ENCODE measurements at regions not wholly inside any gene's neighbourhood (a gene's known extent, or its start where the extent isn't known, plus 50 kb on each side); places are given as distances from the start of the nearest gene placed in this dataset.

DNA sequence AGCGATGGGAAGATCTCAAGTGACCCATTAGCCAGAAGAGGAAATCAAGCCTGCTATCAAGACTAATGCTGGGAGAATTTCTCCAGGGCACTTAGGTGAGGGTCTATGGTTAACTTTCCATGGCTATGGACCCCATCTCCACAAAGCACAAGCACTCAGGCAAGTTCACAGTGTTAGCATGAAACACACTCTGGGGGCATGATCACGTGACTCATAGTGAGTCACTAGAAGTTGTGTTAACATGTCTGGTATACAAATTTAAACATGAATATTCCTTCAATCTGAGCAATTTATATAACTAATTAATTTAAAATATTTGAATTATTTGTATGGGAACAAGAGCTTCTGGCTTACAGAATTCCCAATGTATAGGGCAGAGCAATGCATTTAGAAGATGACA, 131.8 kb downstream of the FAM204A start:
- H2AK9ac ChIP-seq (replicated peaks; ENCODE audit: low read depth, low read length, poor library complexity): no peak overlapping the region
- no peak overlapping the region for H3K4me3 ChIP-seq (ENCODE audit: insufficient read depth, low read depth, low read length)
- no peak overlapping the region for H3K27ac ChIP-seq (ENCODE audit: insufficient read depth, low read length)
- no peak overlapping the region for H3K23ac ChIP-seq (ENCODE audit: low read depth, low read length)
- no peak overlapping the region for H3K4ac ChIP-seq (ENCODE audit: low read depth, low read length)
- TF ChIP-seq MAZ (IDR thresholded peaks at IDR 0.05; ENCODE audit: borderline replicate concordance, low read depth, low read length): no peak
- TF ChIP-seq, protein P1, sequence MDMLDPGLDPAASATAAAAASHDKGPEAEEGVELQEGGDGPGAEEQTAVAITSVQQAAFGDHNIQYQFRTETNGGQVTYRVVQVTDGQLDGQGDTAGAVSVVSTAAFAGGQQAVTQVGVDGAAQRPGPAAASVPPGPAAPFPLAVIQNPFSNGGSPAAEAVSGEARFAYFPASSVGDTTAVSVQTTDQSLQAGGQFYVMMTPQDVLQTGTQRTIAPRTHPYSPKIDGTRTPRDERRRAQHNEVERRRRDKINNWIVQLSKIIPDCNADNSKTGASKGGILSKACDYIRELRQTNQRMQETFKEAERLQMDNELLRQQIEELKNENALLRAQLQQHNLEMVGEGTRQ (IDR thresholded peaks at IDR 0.05; ENCODE audit: low read depth, low read length): 0 out of 2 replicates have a peak, but pooled peaks have one; percentile 33
- no peaks in the 10 kb centered on the region for H3K9me1 ChIP-seq (ENCODE audit: insufficient read depth, low read length)
- no peak overlapping the region for H2BK20ac ChIP-seq (ENCODE audit: low read depth, low read length)
- no peaks in the 10 kb centered on the region for H3K27me3 ChIP-seq (ENCODE audit: control insufficient read depth, insufficient read depth, low read length)
- dilution Hi-C loops (cut with HindIII; ENCODE audit: low sequenced_read_pairs, unreplicated experiment) (no loop called here), in situ Hi-C loops (cut with MboI; ENCODE audit: low sequenced_read_pairs) (no loop called here), intact Hi-C loops (cut with micrococcal nuclease) (no loop called here)
- H3K4me2 ChIP-seq (ENCODE audit: low read depth, low read length): no peak overlapping the region
- H4K91ac ChIP-seq (ENCODE audit: insufficient read depth, low read depth, low read length): no peak overlapping the region
- no peak overlapping the region for H4K5ac ChIP-seq (ENCODE audit: low read depth, low read length)
- H3K18ac ChIP-seq (ENCODE audit: low read depth, low read length): no peak overlapping the region
- H3K14ac ChIP-seq (replicated peaks; ENCODE audit: low read depth, low read length): no peak overlapping the region
- H3K4me1 ChIP-seq (ENCODE audit: control insufficient read depth, insufficient read depth, low read length): no peaks in the 10 kb centered on the region
- 0 out of 2 replicates have a peak, but pooled peaks cover 2% of the 10 kb centered on the region for H3K9me3 ChIP-seq (ENCODE audit: control insufficient read depth, insufficient read depth, low read length)
- H2AK5ac ChIP-seq (ENCODE audit: low read depth, low read length): no peak overlapping the region
- no TSS peak for BruUV-seq (replicated peaks)
- H3K79me1 ChIP-seq (ENCODE audit: low read depth in 1 of 2, low read length in 2 of 2): no peaks in the 10 kb centered on the region
- H3K56ac ChIP-seq (ENCODE audit: extremely low read depth, insufficient read depth, low read length): no peak overlapping the region
- no peak overlapping the region for H3K9ac ChIP-seq (ENCODE audit: low read depth, low read length)
- ATAC-seq (ENCODE audit: low read depth) (no peak), DNase-seq (no peak)
- no peaks in the 10 kb centered on the region for H3K36me3 ChIP-seq (ENCODE audit: control insufficient read depth, insufficient read depth, low read length)
- no peak overlapping the region for H2BK120ac ChIP-seq (ENCODE audit: low read depth, low read length)
- no CpG with 5 or more reads among the region's 2 CpGs for WGBS, 2 experiments (ENCODE audit: extremely low coverage in 2 of 2, insufficient read length in 1 of 2)
- H2BK15ac ChIP-seq (ENCODE audit: low read depth, low read length): no peak overlapping the region
- no peak overlapping the region for H4K8ac ChIP-seq (ENCODE audit: low read depth in 2 of 2, low read length in 2 of 2)
- no peak overlapping the region for H2AFZ ChIP-seq (replicated peaks; ENCODE audit: low read length, poor library complexity)
- ChIA-PET CTCF (no interaction called here), POLR2A (ENCODE audit: unreplicated experiment) (no interaction called here)
- H2BK5ac ChIP-seq (ENCODE audit: low read depth, low read length, poor library complexity, severe bottlenecking): no peak overlapping the region
- H4K20me1 ChIP-seq (ENCODE audit: insufficient read depth, low read length): no peaks in the 10 kb centered on the region

Measured in IMR-90 (cell line).